HCT116 (cell line): ENCODE measurements at regions not wholly inside any gene's neighbourhood (a gene's known extent, or its start where the extent isn't known, plus 50 kb on each side); places are given as distances from the start of the nearest gene placed in this dataset.

ENCODE experiments used
- ATAC-seq: fragments of 200-7000 bp; cut with Tn5 transposase; 2 replicates; pipeline ENCODE4 v1.9.1; 2020; ENCODE audit warnings: mild to moderate bottlenecking, moderate library complexity
- BruUV-seq: library from RNA; stranded (reverse); fragments of 400-500 nt; replicated peaks from 2 replicates; lab custom pipeline; 2021; lab: Mats Ljungman, UMichigan
- CTCF ChIA-PET: fragments of 300-600 bp; sonication (Branson Sonifier 250); formaldehyde crosslinking; loops from one replicate; lab custom pipeline; 2021; ENCODE audit warnings: antibody characterized with exemption; lab: Charles Lee
- POLR2A ChIA-PET: fragments of 300-600, 350-600 bp; sonication (Branson Sonifier 250); formaldehyde crosslinking; loops from one replicate; lab custom pipeline; 2021; ENCODE audit warnings: antibody characterized with exemption; lab: Charles Lee
- RAD21 ChIA-PET, 2 experiments: fragments of 300-600 bp; sonication (Branson Sonifier 250); formaldehyde crosslinking; loops; one replicate each; lab custom pipeline; 2023; ENCODE audit warnings: low total read pairs in 2 of 2; ENCODE audit not compliant: uncharacterized antibody in 2 of 2, unreplicated experiment in 2 of 2, low non-redundant PET in 1 of 2; lab: Charles Lee
- DNase-seq: peaks from one replicate; pipeline ENCODE4 v3.0.0-alpha.2; 2010; ENCODE audit warnings: low read depth, low spot score
- H2AFZ ChIP-seq: fragments of 200-600 bp; shearing (Covaris generic), sonication (generic); 2 replicates; pipeline ENCODE4 v1.6.1; 2017; ENCODE audit warnings: low read depth, mixed run types, mixed read lengths, antibody characterized with exemption, low read length; ENCODE audit not compliant: poor library complexity, severe bottlenecking
- H3K27ac ChIP-seq: 2 replicates; pipeline ENCODE4 v1.5.1; 2012; ENCODE audit warnings: low read depth, low read length
- H3K27me3 ChIP-seq: fragments of 200-600 bp; sonication (generic); 2 replicates; pipeline ENCODE4 v1.6.1; 2016; ENCODE audit warnings: mixed run types, low read length, mixed read lengths; ENCODE audit not compliant: insufficient read depth
- H3K36me3 ChIP-seq, 2 experiments: fragments of 200-500 bp in 1 of 2; fragments of 200-600 bp in 1 of 2; sonication (Bioruptor generic) in 1 of 2; sonication (generic) in 1 of 2; 2 replicates each; pipeline versions ENCODE4 v1.5.1 to v1.6.1; 2014 to 2016; ENCODE audit warnings: low read length in 2 of 2, inconsistent platforms in 1 of 2, mixed read lengths in 1 of 2, mixed run types in 1 of 2; ENCODE audit not compliant: insufficient read depth in 2 of 2, control insufficient read depth in 1 of 2
- H3K4me1 ChIP-seq, 2 experiments: fragments of 200-600 bp in 1 of 2; sonication (generic) in 1 of 2; 2 replicates each; pipeline versions ENCODE4 v1.5.1 to v1.6.1; 2012 to 2017; ENCODE audit warnings: low read length in 2 of 2, inconsistent platforms in 1 of 2, mild to moderate bottlenecking in 1 of 2, mixed read lengths in 1 of 2, mixed run types in 1 of 2, moderate library complexity in 1 of 2; ENCODE audit not compliant: insufficient read depth in 2 of 2, control insufficient read depth in 1 of 2
- H3K4me2 ChIP-seq: fragments of 200-600 bp; sonication (generic); 2 replicates; pipeline ENCODE4 v1.6.1; 2017; ENCODE audit warnings: mixed run types, low read length, mixed read lengths
- H3K4me3 ChIP-seq, 2 experiments: fragments of 200-600 bp in 1 of 2; sonication (generic) in 1 of 2; replicated peaks in 1 of 2; 2 replicates each; pipeline ENCODE4 v1.5.1; 2011 to 2016; ENCODE audit warnings: low read length in 2 of 2, control low read depth in 1 of 2, low read depth in 1 of 2, mild to moderate bottlenecking in 1 of 2, mixed read lengths in 1 of 2, mixed run types in 1 of 2
- H3K79me2 ChIP-seq: fragments of 200-600 bp; sonication (generic); 2 replicates; pipeline ENCODE4 v1.6.1; 2017; ENCODE audit warnings: mild to moderate bottlenecking, mixed run types, low read length, moderate library complexity, mixed read lengths; ENCODE audit not compliant: insufficient read depth
- H3K9ac ChIP-seq: fragments of 200-600 bp; sonication (generic); 2 replicates; pipeline ENCODE4 v1.6.1; 2016; ENCODE audit warnings: low read length, mixed read lengths
- H3K9me2 ChIP-seq: fragments of 200-600 bp; sonication (generic), shearing (Covaris generic); 2 replicates; pipeline ENCODE4 v1.6.1; 2017; ENCODE audit warnings: mixed run types, mild to moderate bottlenecking, moderate library complexity; ENCODE audit not compliant: insufficient read depth
- H3K9me3 ChIP-seq, 2 experiments: fragments of 200-500 bp in 1 of 2; fragments of 200-600 bp in 1 of 2; sonication (Bioruptor generic) in 1 of 2; sonication (generic) in 1 of 2; 2 replicates each; pipeline ENCODE4 v1.6.1; 2014 to 2017; ENCODE audit warnings: low read length in 2 of 2, mixed read lengths in 2 of 2, inconsistent platforms in 1 of 2, low read depth in 1 of 2, mild to moderate bottlenecking in 1 of 2, mixed run types in 1 of 2, moderate library complexity in 1 of 2; ENCODE audit not compliant: control insufficient read depth in 1 of 2, insufficient read depth in 1 of 2
- H4K20me1 ChIP-seq: fragments of 200-600 bp; sonication (generic), shearing (Covaris generic); 2 replicates; pipeline ENCODE4 v1.6.1; 2017; ENCODE audit warnings: mixed run types, mild to moderate bottlenecking, moderate library complexity; ENCODE audit not compliant: insufficient read depth
- CBX3 ChIP-seq: IDR thresholded peaks from 2 replicates; pipeline ENCODE4 v1.6.1; 2012; ENCODE audit warnings: low read depth
- CEBPB ChIP-seq: IDR thresholded peaks from 2 replicates; pipeline ENCODE4 v1.6.1; 2012; ENCODE audit warnings: low read depth
- EZH2phosphoT487 ChIP-seq: fragments of 200-600 bp; IDR thresholded peaks from 2 replicates; pipeline ENCODE4 v1.6.1; 2018; ENCODE audit warnings: antibody characterized with exemption, borderline replicate concordance
- FOSL1 ChIP-seq: IDR thresholded peaks from 2 replicates; pipeline ENCODE4 v1.6.1; 2012; ENCODE audit warnings: low read depth
- JUND ChIP-seq: IDR thresholded peaks from 2 replicates; pipeline ENCODE4 v1.6.1; 2012
- POLR2A ChIP-seq: IDR thresholded peaks from 2 replicates; pipeline ENCODE4 v1.7.0; 2011; ENCODE audit warnings: borderline replicate concordance; ENCODE audit not compliant: insufficient read depth, insufficient read length; ENCODE audit errors: extremely low read depth
- POLR2AphosphoS5 ChIP-seq: IDR thresholded peaks from 2 replicates; pipeline ENCODE4 v1.6.1; 2011; ENCODE audit warnings: mild to moderate bottlenecking, low read depth, low read length, moderate library complexity
- RAD21 ChIP-seq: IDR thresholded peaks from 2 replicates; pipeline ENCODE4 v1.6.1; 2012; ENCODE audit warnings: low read depth, mild to moderate bottlenecking
- SRF ChIP-seq: IDR thresholded peaks from 2 replicates; pipeline ENCODE4 v1.6.1; 2012; ENCODE audit warnings: low read depth
- TCF7L2 ChIP-seq: IDR thresholded peaks from 2 replicates; pipeline ENCODE4 v1.7.0; 2011; ENCODE audit warnings: borderline replicate concordance, inconsistent platforms; ENCODE audit not compliant: insufficient read depth, insufficient read length; ENCODE audit errors: extremely low read depth
- intact Hi-C: fragments of 100-400 bp; cut with micrococcal nuclease; formaldehyde crosslinking; loops from 2 replicates; pipeline ENCODE4 v1.10.0; 2022
- TF ChIP-seq, protein P1 (sequence below): IDR thresholded peaks from 2 replicates; pipeline ENCODE4 v1.6.1; 2012; ENCODE audit warnings: low read depth
- TF ChIP-seq, protein P2 (sequence below): IDR thresholded peaks from 2 replicates; pipeline ENCODE4 v1.6.1; 2012
- TF ChIP-seq, protein P3 (sequence below): IDR thresholded peaks from 2 replicates; pipeline ENCODE4 v1.6.1; 2011; ENCODE audit warnings: mild to moderate bottlenecking, low read length, moderate library complexity; ENCODE audit not compliant: insufficient replicate concordance; ENCODE audit errors: extremely low read depth

DNA sequence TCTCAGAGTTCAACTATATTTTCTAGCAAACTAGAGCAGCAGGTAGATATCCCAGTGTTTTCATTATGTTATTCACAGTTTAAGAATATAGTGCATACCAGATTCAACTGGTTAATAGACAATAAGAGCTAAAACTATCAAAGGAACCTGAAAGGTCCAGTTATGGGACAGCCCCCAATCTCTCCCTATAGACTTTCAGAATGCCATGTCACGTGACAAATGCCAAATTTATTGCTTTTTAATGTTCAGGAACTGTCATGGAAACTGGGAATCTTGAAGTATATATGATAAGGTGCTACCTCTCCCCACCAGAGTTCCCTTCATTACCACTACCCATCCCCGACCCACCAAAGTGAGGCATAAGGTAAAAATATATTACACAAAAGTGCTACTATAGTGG is 629.0 kb upstream of the SEMA6A start:
- POLR2A ChIA-PET, result no interaction called here
- CTCF ChIA-PET, result no interaction called here
- H3K27me3 ChIP-seq, result no peaks in the 10 kb centered on the region
- H3K4me2 ChIP-seq, result no peak overlapping the region
- TF ChIP-seq, protein P1, sequence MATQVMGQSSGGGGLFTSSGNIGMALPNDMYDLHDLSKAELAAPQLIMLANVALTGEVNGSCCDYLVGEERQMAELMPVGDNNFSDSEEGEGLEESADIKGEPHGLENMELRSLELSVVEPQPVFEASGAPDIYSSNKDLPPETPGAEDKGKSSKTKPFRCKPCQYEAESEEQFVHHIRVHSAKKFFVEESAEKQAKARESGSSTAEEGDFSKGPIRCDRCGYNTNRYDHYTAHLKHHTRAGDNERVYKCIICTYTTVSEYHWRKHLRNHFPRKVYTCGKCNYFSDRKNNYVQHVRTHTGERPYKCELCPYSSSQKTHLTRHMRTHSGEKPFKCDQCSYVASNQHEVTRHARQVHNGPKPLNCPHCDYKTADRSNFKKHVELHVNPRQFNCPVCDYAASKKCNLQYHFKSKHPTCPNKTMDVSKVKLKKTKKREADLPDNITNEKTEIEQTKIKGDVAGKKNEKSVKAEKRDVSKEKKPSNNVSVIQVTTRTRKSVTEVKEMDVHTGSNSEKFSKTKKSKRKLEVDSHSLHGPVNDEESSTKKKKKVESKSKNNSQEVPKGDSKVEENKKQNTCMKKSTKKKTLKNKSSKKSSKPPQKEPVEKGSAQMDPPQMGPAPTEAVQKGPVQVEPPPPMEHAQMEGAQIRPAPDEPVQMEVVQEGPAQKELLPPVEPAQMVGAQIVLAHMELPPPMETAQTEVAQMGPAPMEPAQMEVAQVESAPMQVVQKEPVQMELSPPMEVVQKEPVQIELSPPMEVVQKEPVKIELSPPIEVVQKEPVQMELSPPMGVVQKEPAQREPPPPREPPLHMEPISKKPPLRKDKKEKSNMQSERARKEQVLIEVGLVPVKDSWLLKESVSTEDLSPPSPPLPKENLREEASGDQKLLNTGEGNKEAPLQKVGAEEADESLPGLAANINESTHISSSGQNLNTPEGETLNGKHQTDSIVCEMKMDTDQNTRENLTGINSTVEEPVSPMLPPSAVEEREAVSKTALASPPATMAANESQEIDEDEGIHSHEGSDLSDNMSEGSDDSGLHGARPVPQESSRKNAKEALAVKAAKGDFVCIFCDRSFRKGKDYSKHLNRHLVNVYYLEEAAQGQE, result no peak
- TF ChIP-seq POLR2A (no peak), FOSL1 (no peak), SRF (no peak), JUND (no peak), CBX3 (no peak), CEBPB (no peak), RAD21 (no peak), POLR2AphosphoS5 (no peak), TCF7L2 (no peak), EZH2phosphoT487 (no peak)
- TF ChIP-seq, protein P2, sequence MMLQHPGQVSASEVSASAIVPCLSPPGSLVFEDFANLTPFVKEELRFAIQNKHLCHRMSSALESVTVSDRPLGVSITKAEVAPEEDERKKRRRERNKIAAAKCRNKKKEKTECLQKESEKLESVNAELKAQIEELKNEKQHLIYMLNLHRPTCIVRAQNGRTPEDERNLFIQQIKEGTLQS, result no peak
- TF ChIP-seq, protein P3, sequence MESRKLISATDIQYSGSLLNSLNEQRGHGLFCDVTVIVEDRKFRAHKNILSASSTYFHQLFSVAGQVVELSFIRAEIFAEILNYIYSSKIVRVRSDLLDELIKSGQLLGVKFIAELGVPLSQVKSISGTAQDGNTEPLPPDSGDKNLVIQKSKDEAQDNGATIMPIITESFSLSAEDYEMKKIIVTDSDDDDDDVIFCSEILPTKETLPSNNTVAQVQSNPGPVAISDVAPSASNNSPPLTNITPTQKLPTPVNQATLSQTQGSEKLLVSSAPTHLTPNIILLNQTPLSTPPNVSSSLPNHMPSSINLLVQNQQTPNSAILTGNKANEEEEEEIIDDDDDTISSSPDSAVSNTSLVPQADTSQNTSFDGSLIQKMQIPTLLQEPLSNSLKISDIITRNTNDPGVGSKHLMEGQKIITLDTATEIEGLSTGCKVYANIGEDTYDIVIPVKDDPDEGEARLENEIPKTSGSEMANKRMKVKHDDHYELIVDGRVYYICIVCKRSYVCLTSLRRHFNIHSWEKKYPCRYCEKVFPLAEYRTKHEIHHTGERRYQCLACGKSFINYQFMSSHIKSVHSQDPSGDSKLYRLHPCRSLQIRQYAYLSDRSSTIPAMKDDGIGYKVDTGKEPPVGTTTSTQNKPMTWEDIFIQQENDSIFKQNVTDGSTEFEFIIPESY, result no peak
- no peak for DNase-seq
- no peak overlapping the region for H3K9ac ChIP-seq
- H2AFZ ChIP-seq, result no peak overlapping the region
- no peaks in the 10 kb centered on the region for H4K20me1 ChIP-seq
- RAD21 ChIA-PET, result no interaction called here
- H3K79me2 ChIP-seq, result no peaks in the 10 kb centered on the region
- no peak overlapping the region for H3K27ac ChIP-seq
- no peaks in the 10 kb centered on the region for H3K9me3 ChIP-seq
- H3K4me3 ChIP-seq, result no peak overlapping the region
- BruUV-seq, result no TSS peak
- no peaks in the 10 kb centered on the region for H3K36me3 ChIP-seq
- H3K9me2 ChIP-seq, result no peaks in the 10 kb centered on the region
- ATAC-seq, result no peak
- H3K4me1 ChIP-seq, result no peaks in the 10 kb centered on the region
- intact Hi-C loops, result no loop called here
